ENCODE measurements at regions not wholly inside any gene's neighbourhood (a gene's known extent, or its start where the extent isn't known, plus 50 kb on each side); places are given as distances from the start of the nearest gene placed in this dataset.

DNA sequence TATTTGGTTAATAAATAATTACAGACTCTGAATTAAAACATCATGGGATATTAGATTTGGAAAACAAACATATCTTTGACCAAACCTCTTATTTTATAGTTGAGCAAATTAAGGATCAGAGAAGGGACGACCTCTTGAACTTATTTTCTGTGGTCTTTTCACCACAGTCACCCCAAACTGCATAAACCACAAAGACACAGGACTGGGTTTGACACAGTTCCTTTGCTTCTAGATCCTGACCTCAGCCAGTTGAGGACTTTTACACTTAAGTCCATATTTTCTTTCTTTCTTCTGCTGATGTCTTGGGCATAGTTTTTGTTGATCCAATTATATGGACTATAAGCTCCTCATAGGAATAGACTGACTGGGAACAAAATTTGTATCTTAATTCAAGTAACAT, 234.0 kb upstream of the SLC14A2 start (continued):
- TF ChIP-seq, protein P1, sequence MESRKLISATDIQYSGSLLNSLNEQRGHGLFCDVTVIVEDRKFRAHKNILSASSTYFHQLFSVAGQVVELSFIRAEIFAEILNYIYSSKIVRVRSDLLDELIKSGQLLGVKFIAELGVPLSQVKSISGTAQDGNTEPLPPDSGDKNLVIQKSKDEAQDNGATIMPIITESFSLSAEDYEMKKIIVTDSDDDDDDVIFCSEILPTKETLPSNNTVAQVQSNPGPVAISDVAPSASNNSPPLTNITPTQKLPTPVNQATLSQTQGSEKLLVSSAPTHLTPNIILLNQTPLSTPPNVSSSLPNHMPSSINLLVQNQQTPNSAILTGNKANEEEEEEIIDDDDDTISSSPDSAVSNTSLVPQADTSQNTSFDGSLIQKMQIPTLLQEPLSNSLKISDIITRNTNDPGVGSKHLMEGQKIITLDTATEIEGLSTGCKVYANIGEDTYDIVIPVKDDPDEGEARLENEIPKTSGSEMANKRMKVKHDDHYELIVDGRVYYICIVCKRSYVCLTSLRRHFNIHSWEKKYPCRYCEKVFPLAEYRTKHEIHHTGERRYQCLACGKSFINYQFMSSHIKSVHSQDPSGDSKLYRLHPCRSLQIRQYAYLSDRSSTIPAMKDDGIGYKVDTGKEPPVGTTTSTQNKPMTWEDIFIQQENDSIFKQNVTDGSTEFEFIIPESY (IDR thresholded peaks at IDR 0.05; ENCODE audit: extremely low read depth, insufficient replicate concordance, low read length) = no peak
- no peak for TF ChIP-seq TCF7L2 (IDR thresholded peaks at IDR 0.05; ENCODE audit: borderline replicate concordance, extremely low read depth, insufficient read depth, insufficient read length)

DNA sequence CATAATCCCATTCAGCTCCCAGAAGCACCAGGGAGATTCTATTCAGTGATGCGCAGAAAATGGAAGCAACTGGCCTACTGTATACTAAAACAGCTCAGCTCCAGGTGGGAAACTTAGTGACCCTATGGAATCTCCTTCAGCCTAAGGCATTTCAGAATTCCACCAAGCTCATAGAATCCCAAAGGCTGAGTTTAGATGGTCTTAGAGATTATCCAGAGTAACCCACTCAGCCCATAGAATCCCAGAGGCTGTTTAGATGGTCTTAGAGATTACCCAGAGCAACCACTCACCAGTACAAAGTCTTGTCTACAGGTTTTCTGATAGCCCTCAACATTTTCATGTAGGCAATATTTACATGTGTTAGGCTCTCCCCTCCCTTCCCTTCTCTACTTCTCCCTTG, 232.0 kb upstream of the SLC14A2 start:
- RAD21 ChIA-PET (ENCODE audit: low non-redundant PET in 1 of 2, low total read pairs in 2 of 2, uncharacterized antibody in 2 of 2, unreplicated experiment in 2 of 2) = no interaction called here
- H2AFZ ChIP-seq (ENCODE audit: low read depth, low read length, poor library complexity, severe bottlenecking) = no peak overlapping the region
- POLR2A ChIA-PET = no interaction called here
- no peaks in the 10 kb centered on the region; a peak in 1 of 4 replicates for H3K9me3 ChIP-seq (ENCODE audit: control insufficient read depth in 1 of 2, insufficient read depth in 1 of 2, low read depth in 1 of 2, low read length in 2 of 2)
- H3K4me3 ChIP-seq (replicated peaks in 1 of 2; ENCODE audit: low read depth in 1 of 2, low read length in 2 of 2) = no peak overlapping the region
- no peaks in the 10 kb centered on the region for H3K36me3 ChIP-seq (ENCODE audit: control insufficient read depth in 1 of 2, insufficient read depth in 2 of 2, low read length in 2 of 2)
- DNase-seq (ENCODE audit: low read depth, low spot score) (no peak), ATAC-seq (no peak)
- H3K4me1 ChIP-seq (ENCODE audit: control insufficient read depth in 1 of 2, insufficient read depth in 2 of 2, low read length in 2 of 2) = no peaks in the 10 kb centered on the region
- H3K4me2 ChIP-seq (ENCODE audit: low read length) = no peak overlapping the region
- no peak overlapping the region for H3K9ac ChIP-seq (ENCODE audit: low read length)
- BruUV-seq (replicated peaks) = no TSS peak
- no peaks in the 10 kb centered on the region for H3K79me2 ChIP-seq (ENCODE audit: insufficient read depth, low read length)
- no peak overlapping the region for H3K27ac ChIP-seq (ENCODE audit: low read depth, low read length)
- intact Hi-C loops (cut with micrococcal nuclease) = no loop called here
- H3K9me2 ChIP-seq (ENCODE audit: insufficient read depth) = no peaks in the 10 kb centered on the region
- CTCF ChIA-PET = no interaction called here
- H3K27me3 ChIP-seq (ENCODE audit: insufficient read depth, low read length) = no peaks in the 10 kb centered on the region
- no peaks in the 10 kb centered on the region for H4K20me1 ChIP-seq (ENCODE audit: insufficient read depth)
- no peak for TF ChIP-seq EGR1 (IDR thresholded peaks at IDR 0.05; ENCODE audit: low read depth)
